ENCODE measurements at regions not wholly inside any gene's neighbourhood (a gene's known extent, or its start where the extent isn't known, plus 50 kb on each side); places are given as distances from the start of the nearest gene placed in this dataset.

GRCh38 chr13:19268331-19268730 is 86.7 kb upstream of the TUBA3C start:
- TF ChIP-seq CTCF (IDR thresholded peaks at IDR 0.05) (no peak), POLR2A (IDR thresholded peaks at IDR 0.05) (no peak), POLR2AphosphoS5 (IDR thresholded peaks at IDR 0.05) (no peak)
